ENCODE measurements at regions not wholly inside any gene's neighbourhood (a gene's known extent, or its start where the extent isn't known, plus 50 kb on each side); places are given as distances from the start of the nearest gene placed in this dataset.

GRCh38 chr17:81345228-81346089 is 49.8 kb upstream of the BAHCC1 start:
- peak; percentile 84 for ATAC-seq (ENCODE audit: low FRiP score)
- no peaks in the 10 kb centered on the region for H3K27me3 ChIP-seq (ENCODE audit: control insufficient read depth in 1 of 2, insufficient read depth in 2 of 2, low read length in 1 of 2)
- peak; percentile 94 to 96 for DNase-seq
- H3K27ac ChIP-seq (ENCODE audit: low read depth in 1 of 2, low read length in 2 of 2): peak overlapping the region; percentile 47 to 88
- no peaks in the 10 kb centered on the region for H3K9me3 ChIP-seq (ENCODE audit: control insufficient read depth, low read length)
- no peaks in the 10 kb centered on the region for H3K36me3 ChIP-seq (ENCODE audit: control insufficient read depth in 1 of 2, insufficient read depth in 2 of 2, low read length in 1 of 2)
- intact Hi-C loops (cut with DNase I): loop anchor here in 1 of 2 donors (2.0 kb wide), 1 partner anchor 45 kb away; no protein-coding TSS in a partner anchor
- WGBS, 2 donors: 1% methylated on average over 65 to 95 of the region's 95 CpGs
- H3K4me3 ChIP-seq (ENCODE audit: low read length in 2 of 2): peak overlapping the region; percentile 70 to 91
- H3K4me1 ChIP-seq (ENCODE audit: control insufficient read depth in 1 of 2, insufficient read depth in 2 of 2, low read length in 2 of 2): no peaks in the 10 kb centered on the region
